Body of pancreas (tissue), 4 donors: ENCODE measurements at regions not wholly inside any gene's neighbourhood (a gene's known extent, or its start where the extent isn't known, plus 50 kb on each side); places are given as distances from the start of the nearest gene placed in this dataset.

Experiments
- ATAC-seq: fragments of 150-250 bp; one replicate; pipeline ENCODE4 v1.9.1; 2016
- DNase-seq, 4 donors: peaks; one replicate each; pipeline ENCODE4 v3.0.0-alpha.2; 2019
- H3K27ac ChIP-seq, 4 donors: fragments of 200-600 bp; sonication (generic); 1 replicate in 3 of 4; 2 replicates in 1 of 4; pipeline versions ENCODE4 v1.5.1 to v1.6.1; 2016 to 2019; ENCODE audit warnings: mild to moderate bottlenecking in 1 of 4, mixed read lengths in 1 of 4, moderate library complexity in 1 of 4
- H3K27me3 ChIP-seq, 2 donors: fragments of 200-600 bp; sonication (generic); one replicate each; pipeline ENCODE4 v1.6.0; 2016; ENCODE audit warnings: mild to moderate bottlenecking in 1 of 2
- H3K36me3 ChIP-seq, 2 donors: fragments of 200-600 bp; sonication (generic); replicated peaks in 1 of 2; 2 replicates each; pipeline ENCODE4 v1.5.1; 2016; ENCODE audit warnings: low read depth in 2 of 2; ENCODE audit not compliant: insufficient read depth in 1 of 2
- H3K4me1 ChIP-seq: fragments of 200-600 bp; sonication (generic); one replicate; pipeline ENCODE4 v1.6.0; 2016
- H3K4me3 ChIP-seq, 2 donors: fragments of 200-600 bp; sonication (generic); 1 replicate in 1 of 2; 2 replicates in 1 of 2; pipeline ENCODE4 v1.5.1; 2016 to 2019
- H3K9me3 ChIP-seq, 3 donors: fragments of 200-600 bp; sonication (generic); 1 replicate in 2 of 3; 2 replicates in 1 of 3; pipeline ENCODE4 v1.5.1; 2016
- POLR2A ChIP-seq, 3 donors: fragments of 450-650 bp; IDR thresholded peaks; one replicate each; pipeline ENCODE4 v1.6.1; 2016; ENCODE audit warnings: antibody characterized with exemption in 3 of 3, mild to moderate bottlenecking in 2 of 3
- WGBS, 2 donors: methylation state at CpG; one replicate each; pipeline ENCODE4 v1.1.5; 2017; 5-methylcytosine and 5-hydroxymethylcytosine counted together
- intact Hi-C: fragments of 100-400 bp; cut with DNase I; formaldehyde crosslinking; loops from one replicate; pipeline ENCODE4 v1.15.1; 2023
- TF ChIP-seq, protein P1 (sequence below), 7 experiments: fragments of 450-650 bp in 4 of 7; fragments of 200-600 bp in 3 of 7; sonication (generic) in 3 of 7; IDR thresholded peaks; one replicate each; pipeline ENCODE4 v1.5.1; 2016 to 2019; ENCODE audit warnings: antibody characterized with exemption in 7 of 7

DNA sequence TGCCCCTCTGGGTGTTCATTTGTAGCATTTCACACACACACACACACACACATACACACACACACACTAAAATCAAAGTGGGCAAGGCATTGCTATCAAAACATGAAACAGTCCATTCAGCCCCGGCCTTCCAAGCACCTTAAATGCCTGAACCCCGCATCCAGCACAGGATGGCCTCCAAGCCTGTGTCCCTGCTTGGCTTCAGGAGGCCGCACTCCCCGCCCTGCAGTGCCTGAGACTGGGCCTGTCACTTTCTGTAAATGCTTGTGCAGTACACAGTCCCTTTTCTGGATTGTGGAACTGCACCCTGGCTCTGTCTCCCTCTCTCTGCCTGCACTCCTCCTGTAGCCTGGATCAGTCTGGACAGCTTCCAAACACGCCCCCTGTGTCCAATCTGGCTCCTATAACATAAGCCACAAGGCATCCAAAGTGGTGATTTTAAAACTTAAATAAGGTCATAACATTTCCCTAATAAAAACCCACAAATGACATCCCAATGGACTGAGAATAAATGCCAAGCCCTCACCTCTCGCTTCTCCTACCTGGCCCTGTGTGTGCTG is 972.2 kb upstream of the TMEM132C start:
- no peak for ATAC-seq
- Histone ChIP-seq H3K27me3 (no peaks in the 10 kb centered on the region), H3K4me1 (no peaks in the 10 kb centered on the region), H3K36me3 (no peaks in the 10 kb centered on the region), H3K27ac (no peak overlapping the region), H3K9me3 (no peaks in the 10 kb centered on the region), H3K4me3 (no peak overlapping the region)
- no peak for DNase-seq
- TF ChIP-seq POLR2A (IDR thresholded peaks at IDR 0.05): no peak
- TF ChIP-seq, protein P1, sequence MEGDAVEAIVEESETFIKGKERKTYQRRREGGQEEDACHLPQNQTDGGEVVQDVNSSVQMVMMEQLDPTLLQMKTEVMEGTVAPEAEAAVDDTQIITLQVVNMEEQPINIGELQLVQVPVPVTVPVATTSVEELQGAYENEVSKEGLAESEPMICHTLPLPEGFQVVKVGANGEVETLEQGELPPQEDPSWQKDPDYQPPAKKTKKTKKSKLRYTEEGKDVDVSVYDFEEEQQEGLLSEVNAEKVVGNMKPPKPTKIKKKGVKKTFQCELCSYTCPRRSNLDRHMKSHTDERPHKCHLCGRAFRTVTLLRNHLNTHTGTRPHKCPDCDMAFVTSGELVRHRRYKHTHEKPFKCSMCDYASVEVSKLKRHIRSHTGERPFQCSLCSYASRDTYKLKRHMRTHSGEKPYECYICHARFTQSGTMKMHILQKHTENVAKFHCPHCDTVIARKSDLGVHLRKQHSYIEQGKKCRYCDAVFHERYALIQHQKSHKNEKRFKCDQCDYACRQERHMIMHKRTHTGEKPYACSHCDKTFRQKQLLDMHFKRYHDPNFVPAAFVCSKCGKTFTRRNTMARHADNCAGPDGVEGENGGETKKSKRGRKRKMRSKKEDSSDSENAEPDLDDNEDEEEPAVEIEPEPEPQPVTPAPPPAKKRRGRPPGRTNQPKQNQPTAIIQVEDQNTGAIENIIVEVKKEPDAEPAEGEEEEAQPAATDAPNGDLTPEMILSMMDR (IDR thresholded peaks at IDR 0.05): no peak
- intact Hi-C loops: no loop called here
- 67 to 78% methylated on average over 4 to 6 of the region's 6 CpGs for WGBS, 2 donors

DNA sequence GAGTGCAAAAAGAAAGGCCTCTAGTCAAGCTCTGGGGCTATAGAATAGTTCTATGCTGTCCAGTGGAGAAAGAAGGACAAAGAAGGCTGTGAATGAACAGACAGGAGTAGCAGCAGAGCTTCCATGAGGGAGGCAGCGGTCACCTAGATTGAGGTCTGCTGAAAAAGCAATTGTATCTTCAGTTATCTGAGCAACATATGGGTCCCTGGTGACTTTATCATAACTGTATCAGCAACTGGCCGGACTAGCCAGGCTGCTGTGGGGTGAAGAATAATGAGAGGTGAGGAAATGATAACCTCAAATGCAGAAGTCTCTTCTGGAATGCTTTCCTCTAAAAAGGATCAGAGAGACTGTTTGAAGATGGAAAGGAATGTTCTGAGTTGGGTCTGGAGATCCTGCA is 971.3 kb upstream of the TMEM132C start:
- Histone ChIP-seq H3K9me3 (no peaks in the 10 kb centered on the region), H3K4me3 (no peak overlapping the region), H3K27ac (no peak overlapping the region), H3K36me3 (no peaks in the 10 kb centered on the region), H3K27me3 (no peaks in the 10 kb centered on the region), H3K4me1 (no peaks in the 10 kb centered on the region)
- ATAC-seq (no peak), DNase-seq (no peak)
- intact Hi-C loops: no loop called here
- WGBS, 2 donors: 72 to 78% methylated on average over 2 of the region's 2 CpGs
- TF ChIP-seq, protein P1 (IDR thresholded peaks at IDR 0.05): no peak
- no peak for TF ChIP-seq POLR2A (IDR thresholded peaks at IDR 0.05)

DNA sequence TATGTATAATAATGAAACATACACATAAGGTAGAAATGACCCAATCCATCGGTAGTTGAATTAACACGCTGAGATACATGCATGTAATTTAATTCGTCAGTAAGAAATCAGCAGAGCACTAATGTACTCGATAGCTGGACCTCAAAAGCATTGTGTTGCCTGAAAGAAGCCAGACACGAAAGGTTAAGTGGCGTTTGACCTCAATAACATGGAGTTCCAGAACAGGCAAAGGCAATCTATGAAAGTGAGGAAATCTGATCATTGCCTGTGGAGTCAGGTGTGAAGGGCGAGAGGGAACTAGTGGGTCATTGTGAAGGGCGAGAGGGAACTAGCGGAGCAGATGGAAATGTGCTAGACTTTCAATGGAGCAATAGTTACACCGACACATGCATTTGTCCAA is 970.4 kb upstream of the TMEM132C start:
- no peaks in the 10 kb centered on the region for H3K36me3 ChIP-seq
- ATAC-seq: no peak
- no peak for DNase-seq
- H3K4me3 ChIP-seq: no peak overlapping the region
- 76 to 77% methylated on average over 10 of the region's 10 CpGs for WGBS, 2 donors
- H3K9me3 ChIP-seq: no peaks in the 10 kb centered on the region
- H3K27me3 ChIP-seq: no peaks in the 10 kb centered on the region
- intact Hi-C loops: no loop called here
- H3K27ac ChIP-seq: no peak overlapping the region
- TF ChIP-seq, protein P1 (IDR thresholded peaks at IDR 0.05): no peak
- no peak for TF ChIP-seq POLR2A (IDR thresholded peaks at IDR 0.05)
- H3K4me1 ChIP-seq: peaks cover 5% of the 10 kb centered on the region

DNA sequence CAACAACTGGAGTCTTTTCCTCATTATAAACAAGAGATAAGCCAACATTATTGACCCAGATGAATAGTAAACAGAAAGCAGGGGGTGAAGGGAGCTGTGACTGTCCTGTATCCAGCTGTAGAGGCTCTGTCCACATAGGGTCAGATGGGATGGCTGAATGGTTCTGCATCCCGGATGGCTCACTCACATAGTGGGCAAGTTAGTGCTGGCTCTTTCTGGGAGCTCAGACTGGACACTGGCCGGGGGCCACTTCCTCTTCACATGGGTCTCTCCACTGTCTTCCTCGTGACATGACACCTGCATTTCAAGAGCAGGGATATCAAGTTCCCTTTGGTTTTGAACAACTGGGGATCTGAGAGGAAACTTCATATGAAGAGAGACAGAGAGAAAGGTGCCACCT is 969.6 kb upstream of the TMEM132C start:
- WGBS, 2 donors: 57 to 73% methylated on average over 3 of the region's 3 CpGs
- intact Hi-C loops: no loop called here
- Histone ChIP-seq H3K36me3 (no peaks in the 10 kb centered on the region), H3K9me3 (no peaks in the 10 kb centered on the region), H3K4me1 (peaks cover 5% of the 10 kb centered on the region), H3K27ac (no peak overlapping the region), H3K27me3 (no peaks in the 10 kb centered on the region), H3K4me3 (no peak overlapping the region)
- DNase-seq (no peak), ATAC-seq (no peak)
- TF ChIP-seq, protein P1 (IDR thresholded peaks at IDR 0.05): no peak
- no peak for TF ChIP-seq POLR2A (IDR thresholded peaks at IDR 0.05)

DNA sequence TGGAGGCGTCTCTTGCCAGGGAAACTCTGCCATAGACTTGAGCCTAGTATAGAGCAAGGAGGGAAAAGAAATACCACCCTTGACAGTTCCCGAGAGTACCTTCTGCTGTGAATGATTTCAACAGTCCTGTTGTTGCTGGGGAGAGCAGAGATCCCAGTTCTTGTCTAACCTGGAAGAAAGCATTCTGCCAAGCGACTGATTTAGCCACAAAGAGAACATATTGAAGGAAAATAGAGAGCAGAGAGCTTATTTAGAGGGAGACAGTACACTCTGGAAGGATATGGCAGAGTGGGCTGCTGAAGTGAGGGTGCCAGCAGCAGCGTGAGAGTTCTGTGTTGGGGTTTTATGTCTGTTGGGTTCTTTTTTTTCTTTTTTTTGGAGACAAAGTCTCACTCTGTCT is 966.9 kb upstream of the TMEM132C start:
- Histone ChIP-seq H3K9me3 (no peaks in the 10 kb centered on the region), H3K27me3 (no peaks in the 10 kb centered on the region), H3K36me3 (no peaks in the 10 kb centered on the region), H3K4me3 (no peak overlapping the region), H3K27ac (no peak overlapping the region), H3K4me1 (peaks cover 5% of the 10 kb centered on the region)
- TF ChIP-seq POLR2A (IDR thresholded peaks at IDR 0.05): no peak
- TF ChIP-seq, protein P1 (IDR thresholded peaks at IDR 0.05): no peak
- intact Hi-C loops: no loop called here
- DNase-seq (no peak), ATAC-seq (no peak)
- WGBS, 2 donors: 79 to 82% methylated on average over 4 of the region's 4 CpGs
